GM19043 (cell line): ENCODE measurements at regions not wholly inside any gene's neighbourhood (a gene's known extent, or its start where the extent isn't known, plus 50 kb on each side); places are given as distances from the start of the nearest gene placed in this dataset.
A peak's percentile ranks its signal among the peaks of the same experiment; 100 is the strongest.
"Not testable (repeated sequence)": the region's sequence is repeated elsewhere in the genome, so short reads cannot be mapped to it uniquely, and the experiment has no call there.

Source experiments
- ATAC-seq: cut with Tn5 transposase; IDR thresholded peaks from one replicate; pipeline ENCODE4 v1.9.1; 2021; ENCODE audit warnings: low read depth; ENCODE audit not compliant: unreplicated experiment

- ATAC-seq, result peak; percentile 100
Measured at GRCh38 chr2:14903709-14904374, 271.3 kb downstream of the LRATD1 start.

GRCh38 chr2:14904378-14904777 is 271.9 kb downstream of the LRATD1 start:
- ATAC-seq, result not testable (repeated sequence)

GRCh38 chr2:14905571-14905970 is 273.1 kb downstream of the LRATD1 start:
- ATAC-seq, result no peak

- ATAC-seq, result no peak
Measured at GRCh38 chr2:14907014-14907612, 274.6 kb downstream of the LRATD1 start.

- no peak for ATAC-seq
Measured at GRCh38 chr2:14909795-14910194, 277.3 kb downstream of the LRATD1 start.

- no peak for ATAC-seq
Measured at GRCh38 chr2:14910654-14911053, 278.1 kb downstream of the LRATD1 start.

GRCh38 chr2:14915983-14916382 is 283.5 kb downstream of the LRATD1 start:
- no peak for ATAC-seq

- ATAC-seq, result no peak
Measured at GRCh38 chr2:14923820-14924580, 291.5 kb downstream of the LRATD1 start.

GRCh38 chr2:14925471-14925870 is 293.0 kb downstream of the LRATD1 start:
- ATAC-seq, result no peak

GRCh38 chr2:14927021-14927564 is 294.6 kb downstream of the LRATD1 start:
- ATAC-seq, result no peak

- no peak for ATAC-seq
Measured at GRCh38 chr2:14928056-14928455, 295.5 kb downstream of the LRATD1 start.

GRCh38 chr2:14930441-14930840 is 297.9 kb downstream of the LRATD1 start:
- ATAC-seq, result no peak

- ATAC-seq, result no peak
Measured at GRCh38 chr2:14932285-14932684, 299.8 kb downstream of the LRATD1 start.

GRCh38 chr2:14933753-14934152 is 301.2 kb downstream of the LRATD1 start:
- no peak for ATAC-seq

GRCh38 chr2:14936426-14936825 is 303.9 kb downstream of the LRATD1 start:
- ATAC-seq, result no peak

- no peak for ATAC-seq
Measured at GRCh38 chr2:14937336-14937735, 304.8 kb downstream of the LRATD1 start.

GRCh38 chr2:14941151-14941631 is 308.7 kb downstream of the LRATD1 start:
- ATAC-seq, result no peak

GRCh38 chr2:14942987-14943386 is 310.5 kb downstream of the LRATD1 start:
- ATAC-seq, result no peak

- peak; percentile 55 for ATAC-seq
Measured at GRCh38 chr2:14944562-14945346, 312.2 kb downstream of the LRATD1 start.

- ATAC-seq, result no peak
Measured at GRCh38 chr2:14951569-14952285, 319.2 kb downstream of the LRATD1 start.
